Vagina (tissue), 2 donors: ENCODE measurements at regions not wholly inside any gene's neighbourhood (a gene's known extent, or its start where the extent isn't known, plus 50 kb on each side); places are given as distances from the start of the nearest gene placed in this dataset.

ENCODE experiments used
- DNase-seq, 2 donors: peaks; one replicate each; pipeline ENCODE4 v3.0.0-alpha.2; 2017; ENCODE audit errors: extremely low spot score in 2 of 2
- H3K27ac ChIP-seq: fragments of 200-600 bp; sonication (generic); one replicate; pipeline ENCODE4 v1.5.1; 2019
- H3K27me3 ChIP-seq: fragments of 200-600 bp; sonication (generic); one replicate; pipeline ENCODE4 v1.5.1; 2019
- H3K36me3 ChIP-seq, 2 donors: fragments of 200-600 bp; sonication (generic); one replicate each; pipeline ENCODE4 v1.5.1; 2017 to 2019
- H3K4me1 ChIP-seq: fragments of 200-600 bp; sonication (generic); one replicate; pipeline ENCODE4 v1.5.1; 2019
- H3K4me3 ChIP-seq, 2 donors: fragments of 200-600 bp; sonication (generic); 1 replicate in 1 of 2; 2 replicates in 1 of 2; pipeline ENCODE4 v1.5.1; 2016 to 2019
- H3K9me3 ChIP-seq: fragments of 200-600 bp; sonication (generic); one replicate; pipeline ENCODE4 v1.5.1; 2019
- POLR2A ChIP-seq, 2 donors: fragments of 450-650 bp; IDR thresholded peaks; one replicate each; pipeline ENCODE4 v1.6.1; 2017; ENCODE audit warnings: antibody characterized with exemption in 2 of 2, mild to moderate bottlenecking in 2 of 2, moderate library complexity in 2 of 2
- POLR2AphosphoS5 ChIP-seq, 2 donors: sonication (generic); formaldehyde crosslinking; IDR thresholded peaks; one replicate each; pipeline ENCODE4 v1.9.0; 2017; ENCODE audit warnings: antibody characterized with exemption in 2 of 2, mild to moderate bottlenecking in 2 of 2, low read depth in 1 of 2; ENCODE audit not compliant: insufficient read depth in 1 of 2
- intact Hi-C: fragments of 100-400 bp; cut with DNase I; formaldehyde crosslinking; loops from one replicate; pipeline ENCODE4 v1.15.1; 2023
- TF ChIP-seq, protein P1 (sequence below), 3 experiments: fragments of 450-650 bp in 2 of 3; fragments of 200-600 bp in 1 of 3; sonication (generic) in 1 of 3; IDR thresholded peaks; one replicate each; pipeline ENCODE4 v1.5.1; 2017 to 2019; ENCODE audit warnings: antibody characterized with exemption in 3 of 3, mild to moderate bottlenecking in 2 of 3, moderate library complexity in 2 of 3

DNA sequence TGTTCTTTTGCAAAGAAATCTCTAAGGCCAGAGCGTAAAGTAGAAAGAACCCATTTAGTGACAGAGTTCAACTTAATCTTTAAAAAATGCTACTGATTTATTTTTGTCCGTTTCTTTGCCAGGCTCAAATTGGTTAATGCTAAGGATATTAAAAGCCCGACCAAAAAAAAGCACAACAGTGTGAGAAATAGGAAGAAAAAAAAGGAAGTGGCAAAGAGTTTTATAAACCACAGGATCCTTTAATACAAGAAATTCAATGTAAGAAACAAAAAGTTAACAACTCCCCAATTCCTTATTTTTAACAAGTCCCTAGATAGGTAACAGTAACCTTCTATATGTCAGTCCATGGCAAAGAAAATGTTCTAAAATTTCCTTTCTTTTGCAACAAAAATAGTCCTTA is 480.4 kb downstream of the ACTRT1 start:
- TF ChIP-seq POLR2AphosphoS5 (IDR thresholded peaks at IDR 0.05; ENCODE audit: insufficient read depth in 1 of 2, low read depth in 1 of 2) (no peak), POLR2A (IDR thresholded peaks at IDR 0.05) (no peak)
- TF ChIP-seq, protein P1, sequence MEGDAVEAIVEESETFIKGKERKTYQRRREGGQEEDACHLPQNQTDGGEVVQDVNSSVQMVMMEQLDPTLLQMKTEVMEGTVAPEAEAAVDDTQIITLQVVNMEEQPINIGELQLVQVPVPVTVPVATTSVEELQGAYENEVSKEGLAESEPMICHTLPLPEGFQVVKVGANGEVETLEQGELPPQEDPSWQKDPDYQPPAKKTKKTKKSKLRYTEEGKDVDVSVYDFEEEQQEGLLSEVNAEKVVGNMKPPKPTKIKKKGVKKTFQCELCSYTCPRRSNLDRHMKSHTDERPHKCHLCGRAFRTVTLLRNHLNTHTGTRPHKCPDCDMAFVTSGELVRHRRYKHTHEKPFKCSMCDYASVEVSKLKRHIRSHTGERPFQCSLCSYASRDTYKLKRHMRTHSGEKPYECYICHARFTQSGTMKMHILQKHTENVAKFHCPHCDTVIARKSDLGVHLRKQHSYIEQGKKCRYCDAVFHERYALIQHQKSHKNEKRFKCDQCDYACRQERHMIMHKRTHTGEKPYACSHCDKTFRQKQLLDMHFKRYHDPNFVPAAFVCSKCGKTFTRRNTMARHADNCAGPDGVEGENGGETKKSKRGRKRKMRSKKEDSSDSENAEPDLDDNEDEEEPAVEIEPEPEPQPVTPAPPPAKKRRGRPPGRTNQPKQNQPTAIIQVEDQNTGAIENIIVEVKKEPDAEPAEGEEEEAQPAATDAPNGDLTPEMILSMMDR (IDR thresholded peaks at IDR 0.05), result no peak
- no peaks in the 10 kb centered on the region for H3K9me3 ChIP-seq
- intact Hi-C loops, result no loop called here
- H3K27me3 ChIP-seq, result no peaks in the 10 kb centered on the region
- no peak overlapping the region for H3K27ac ChIP-seq
- H3K4me1 ChIP-seq, result no peaks in the 10 kb centered on the region
- no peak for DNase-seq
- no peak overlapping the region for H3K4me3 ChIP-seq
- H3K36me3 ChIP-seq, result no peaks in the 10 kb centered on the region

DNA sequence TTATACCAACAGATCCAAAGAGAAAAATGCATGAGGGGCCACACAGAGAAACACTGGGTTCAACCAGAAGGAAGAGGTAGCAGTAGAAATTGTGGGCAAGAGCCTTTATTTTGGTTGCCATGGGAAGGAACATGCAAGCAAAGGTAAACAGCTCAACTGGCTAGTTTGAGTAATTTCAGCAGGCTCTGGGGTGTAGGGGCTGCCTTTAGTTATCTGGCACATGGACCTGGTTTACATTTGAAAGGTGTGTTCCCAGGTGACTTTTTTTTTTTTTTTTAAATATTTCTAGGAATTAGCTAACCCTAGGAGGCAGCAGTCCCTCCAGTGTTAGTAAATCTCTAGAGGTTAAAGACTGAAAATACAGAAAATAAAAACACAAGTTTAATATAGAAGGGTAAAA is 481.9 kb downstream of the ACTRT1 start:
- DNase-seq, result no peak
- Histone ChIP-seq H3K36me3 (no peaks in the 10 kb centered on the region), H3K4me3 (no peak overlapping the region), H3K4me1 (no peaks in the 10 kb centered on the region), H3K27ac (no peak overlapping the region), H3K9me3 (no peaks in the 10 kb centered on the region), H3K27me3 (no peaks in the 10 kb centered on the region)
- TF ChIP-seq, protein P1 (IDR thresholded peaks at IDR 0.05), result no peak
- no peak for TF ChIP-seq POLR2A (IDR thresholded peaks at IDR 0.05)
- no peak for TF ChIP-seq POLR2AphosphoS5 (IDR thresholded peaks at IDR 0.05; ENCODE audit: insufficient read depth in 1 of 2, low read depth in 1 of 2)
- intact Hi-C loops, result no loop called here

DNA sequence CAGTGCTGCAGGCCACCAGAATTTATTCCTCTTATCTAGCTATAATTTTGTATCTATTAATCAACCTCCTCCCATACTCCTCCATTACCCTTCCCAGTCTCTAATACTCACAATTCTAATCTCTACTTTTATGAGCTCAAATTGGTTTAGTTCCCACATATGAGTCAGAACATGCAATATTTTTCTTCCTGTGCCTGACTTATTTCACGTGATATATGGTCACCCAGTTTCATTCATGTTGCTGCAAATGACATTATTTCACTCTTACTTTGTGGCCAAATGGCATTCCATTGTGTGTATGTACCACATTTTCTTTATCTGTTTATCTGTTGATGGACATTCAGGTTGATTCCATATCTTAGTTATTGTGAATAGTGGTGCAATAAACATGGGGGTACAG is 483.5 kb downstream of the ACTRT1 start:
- intact Hi-C loops, result no loop called here
- no peaks in the 10 kb centered on the region for H3K36me3 ChIP-seq

DNA sequence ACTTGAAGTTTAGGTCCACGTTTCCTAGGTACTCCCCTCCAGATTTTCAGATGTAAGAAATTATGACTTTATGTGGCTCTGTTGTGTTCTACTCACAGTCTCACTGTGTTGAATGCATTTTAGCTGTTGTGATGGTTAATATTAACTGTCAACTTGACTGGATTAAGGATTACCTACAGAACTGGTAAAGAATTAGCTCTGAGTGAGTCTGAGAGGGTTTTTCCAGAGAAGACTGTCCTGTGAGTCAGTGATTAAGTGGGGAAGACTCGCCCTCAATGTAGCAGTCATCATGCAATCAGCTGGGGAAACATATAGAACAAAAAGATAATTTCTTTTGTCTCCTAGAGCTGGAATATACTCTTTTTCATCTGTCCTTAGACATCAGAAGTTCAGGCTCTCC is 493.4 kb downstream of the ACTRT1 start:
- no peaks in the 10 kb centered on the region for H3K36me3 ChIP-seq
- intact Hi-C loops, result no loop called here
- H3K27ac ChIP-seq, result no peak overlapping the region
- no peaks in the 10 kb centered on the region for H3K9me3 ChIP-seq
- TF ChIP-seq POLR2AphosphoS5 (IDR thresholded peaks at IDR 0.05; ENCODE audit: insufficient read depth in 1 of 2, low read depth in 1 of 2) (no peak), POLR2A (IDR thresholded peaks at IDR 0.05) (no peak)
- TF ChIP-seq, protein P1 (IDR thresholded peaks at IDR 0.05), result no peak
- no peaks in the 10 kb centered on the region for H3K27me3 ChIP-seq
- no peak overlapping the region for H3K4me3 ChIP-seq
- DNase-seq, result no peak
- no peaks in the 10 kb centered on the region for H3K4me1 ChIP-seq

More for the DNA sequence above, 483.5 kb downstream of the ACTRT1 start:
- no peak for DNase-seq
- H3K4me1 ChIP-seq, result no peaks in the 10 kb centered on the region
- no peak overlapping the region for H3K4me3 ChIP-seq
- TF ChIP-seq, protein P1 (IDR thresholded peaks at IDR 0.05), result no peak
- TF ChIP-seq POLR2AphosphoS5 (IDR thresholded peaks at IDR 0.05; ENCODE audit: insufficient read depth in 1 of 2, low read depth in 1 of 2) (no peak), POLR2A (IDR thresholded peaks at IDR 0.05) (no peak)
- no peaks in the 10 kb centered on the region for H3K27me3 ChIP-seq
- no peaks in the 10 kb centered on the region for H3K9me3 ChIP-seq
- H3K27ac ChIP-seq, result no peak overlapping the region

DNA sequence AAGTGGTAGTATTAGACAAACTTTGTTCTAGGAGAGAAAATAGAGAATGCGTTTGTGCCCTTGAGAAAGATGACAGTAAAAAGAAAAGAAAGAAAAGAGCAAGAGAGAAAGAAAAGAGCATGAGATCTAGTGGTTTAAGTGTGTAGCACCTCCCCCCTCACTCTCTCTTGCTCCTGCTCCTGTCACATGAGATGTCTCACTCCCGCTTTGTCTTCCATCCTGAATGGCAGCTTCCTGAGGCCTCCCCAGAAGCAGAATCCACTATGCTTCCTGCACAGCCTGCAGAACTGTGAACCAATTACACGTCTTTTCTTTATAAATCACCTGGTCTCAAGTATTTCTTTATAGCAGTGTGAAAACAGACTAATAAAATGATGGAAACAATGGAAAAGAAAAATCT is 499.6 kb downstream of the ACTRT1 start:
- DNase-seq, result no peak
- H3K9me3 ChIP-seq, result no peaks in the 10 kb centered on the region
- H3K36me3 ChIP-seq, result no peaks in the 10 kb centered on the region
- H3K27ac ChIP-seq, result no peak overlapping the region
- H3K27me3 ChIP-seq, result no peaks in the 10 kb centered on the region
- no peak overlapping the region for H3K4me3 ChIP-seq
- TF ChIP-seq POLR2A (IDR thresholded peaks at IDR 0.05) (no peak), POLR2AphosphoS5 (IDR thresholded peaks at IDR 0.05; ENCODE audit: insufficient read depth in 1 of 2, low read depth in 1 of 2) (no peak)
- TF ChIP-seq, protein P1 (IDR thresholded peaks at IDR 0.05), result no peak
- H3K4me1 ChIP-seq, result no peaks in the 10 kb centered on the region
- intact Hi-C loops, result no loop called here
